Natural killer cell treated with Interleukin-12 subunit alpha and Interleukin-12 subunit beta and Interleukin-15 and Interleukin-18, amount 100 ng/mL, for 72 hours (primary cell): ENCODE measurements at regions not wholly inside any gene's neighbourhood (a gene's known extent, or its start where the extent isn't known, plus 50 kb on each side); places are given as distances from the start of the nearest gene placed in this dataset.
"Not testable (repeated sequence)": the region's sequence is repeated elsewhere in the genome, so short reads cannot be mapped to it uniquely, and the experiment has no call there.

ENCODE experiments used
- ATAC-seq, 2 donors: fragments of 150-1000 bp; cut with Tn5 transposase in 1 of 2; sonication (Bioruptor Pico), chemical (Tn5 transposase) in 1 of 2; 2 replicates each; pipeline ENCODE4 v1.10.0; 2021
- DNase-seq: peaks from one replicate; pipeline ENCODE4 v3.0.0; 2022; ENCODE audit warnings: low spot score
- H3K27ac Mint-ChIP-seq, 2 donors: 1 replicate in 1 of 2; 2 replicates in 1 of 2; pipeline ENCODE4 v1.8.0; 2022; ENCODE audit warnings: mixed read lengths in 2 of 2, mild to moderate bottlenecking in 1 of 2, moderate library complexity in 1 of 2
- H3K27me3 Mint-ChIP-seq, 2 donors: 1 replicate in 1 of 2; 2 replicates in 1 of 2; pipeline ENCODE4 v1.8.0; 2022; ENCODE audit warnings: mixed read lengths in 2 of 2
- H3K36me3 Mint-ChIP-seq: one replicate; pipeline ENCODE4 v1.8.0; 2022; ENCODE audit warnings: mixed read lengths
- H3K4me1 Mint-ChIP-seq, 2 donors: 1 replicate in 1 of 2; 2 replicates in 1 of 2; pipeline ENCODE4 v1.8.0; 2022; ENCODE audit warnings: low read depth in 2 of 2, mixed read lengths in 2 of 2, mild to moderate bottlenecking in 1 of 2
- H3K4me3 Mint-ChIP-seq: one replicate; pipeline ENCODE4 v1.8.0; 2022; ENCODE audit warnings: mixed read lengths
- H3K9me3 Mint-ChIP-seq: 2 replicates; pipeline ENCODE4 v1.8.0; 2022; ENCODE audit warnings: mixed read lengths

DNA sequence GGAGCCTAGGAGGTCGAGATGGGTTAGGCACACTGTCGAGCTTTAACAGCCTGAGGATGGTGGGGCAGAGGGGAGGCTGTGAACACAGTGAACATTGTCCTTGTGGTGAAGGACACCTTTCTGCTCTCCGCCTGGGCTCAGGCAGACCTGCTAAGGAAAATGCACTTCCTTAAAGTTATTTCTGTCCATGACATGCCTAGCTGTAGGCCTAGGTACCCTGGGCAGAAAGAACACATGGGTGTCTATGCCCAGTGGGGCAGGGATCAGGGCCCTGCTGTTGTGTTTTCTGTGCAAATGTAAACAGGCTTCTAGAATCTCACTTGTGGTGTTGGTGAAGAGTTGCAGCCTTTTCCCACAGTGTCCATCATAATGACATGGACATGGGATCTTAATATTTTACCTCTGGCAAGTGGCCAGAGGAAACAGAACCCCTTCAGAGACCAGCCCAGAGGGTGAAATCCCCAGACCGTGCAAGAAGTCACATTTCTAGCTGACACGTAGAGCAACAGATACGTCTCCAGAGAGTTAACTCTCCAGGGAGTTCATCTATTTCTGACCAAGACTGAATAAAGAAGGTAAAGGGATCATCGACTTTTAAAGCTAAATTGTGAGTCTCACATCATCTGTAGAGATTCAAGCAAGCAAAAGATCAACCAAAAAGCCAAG lies 79.2 kb downstream of the C9orf152 start:
- H3K36me3 Mint-ChIP-seq, result no peaks in the 10 kb centered on the region
- no peak overlapping the region for H3K4me3 Mint-ChIP-seq
- H3K27me3 Mint-ChIP-seq, result no peaks in the 10 kb centered on the region
- no peak overlapping the region for H3K27ac Mint-ChIP-seq
- ATAC-seq (no peak), DNase-seq (no peak)
- no peaks in the 10 kb centered on the region for H3K9me3 Mint-ChIP-seq
- H3K4me1 Mint-ChIP-seq, result peaks cover 15 to 17% of the 10 kb centered on the region in 2 donors

DNA sequence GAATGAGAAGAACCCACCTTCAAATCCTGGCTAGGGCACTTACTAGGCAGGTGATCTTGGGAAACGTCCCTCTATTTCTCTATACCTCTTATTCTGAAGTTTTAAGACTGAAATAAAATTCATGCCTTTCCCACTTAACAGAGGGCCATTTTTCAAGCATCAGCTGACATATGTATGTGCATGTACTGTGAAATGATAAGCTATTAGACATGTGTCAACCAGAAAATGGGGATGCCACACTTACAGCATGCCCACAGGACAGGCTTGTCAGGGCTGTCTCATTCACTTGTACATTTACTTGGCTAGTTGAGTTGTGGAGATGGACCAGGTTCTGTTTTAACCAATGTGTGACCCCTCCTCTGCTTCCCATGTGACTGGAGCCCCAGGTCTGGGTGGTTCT lies 78.5 kb downstream of the C9orf152 start:
- H3K9me3 Mint-ChIP-seq, result no peaks in the 10 kb centered on the region
- no peak overlapping the region for H3K4me3 Mint-ChIP-seq
- ATAC-seq (no peak), DNase-seq (no peak)
- H3K27ac Mint-ChIP-seq, result peak overlapping the region in 1 of 2 donors; percentile 15
- no peaks in the 10 kb centered on the region for H3K36me3 Mint-ChIP-seq
- peaks cover 15 to 17% of the 10 kb centered on the region in 2 donors for H3K4me1 Mint-ChIP-seq
- no peaks in the 10 kb centered on the region for H3K27me3 Mint-ChIP-seq

- H3K36me3 Mint-ChIP-seq, result no peaks in the 10 kb centered on the region
- H3K4me3 Mint-ChIP-seq, result no peak overlapping the region
- peak overlapping the region in 1 of 2 donors; percentile 15 for H3K27ac Mint-ChIP-seq
- H3K9me3 Mint-ChIP-seq, result no peaks in the 10 kb centered on the region
- no peak for DNase-seq
- peaks cover 15 to 17% of the 10 kb centered on the region in 2 donors for H3K4me1 Mint-ChIP-seq
- no peaks in the 10 kb centered on the region for H3K27me3 Mint-ChIP-seq
- ATAC-seq, result no peak
These were observed 77.7 kb downstream of the C9orf152 start for GRCh38 chr9:110130211-110130610.

DNA sequence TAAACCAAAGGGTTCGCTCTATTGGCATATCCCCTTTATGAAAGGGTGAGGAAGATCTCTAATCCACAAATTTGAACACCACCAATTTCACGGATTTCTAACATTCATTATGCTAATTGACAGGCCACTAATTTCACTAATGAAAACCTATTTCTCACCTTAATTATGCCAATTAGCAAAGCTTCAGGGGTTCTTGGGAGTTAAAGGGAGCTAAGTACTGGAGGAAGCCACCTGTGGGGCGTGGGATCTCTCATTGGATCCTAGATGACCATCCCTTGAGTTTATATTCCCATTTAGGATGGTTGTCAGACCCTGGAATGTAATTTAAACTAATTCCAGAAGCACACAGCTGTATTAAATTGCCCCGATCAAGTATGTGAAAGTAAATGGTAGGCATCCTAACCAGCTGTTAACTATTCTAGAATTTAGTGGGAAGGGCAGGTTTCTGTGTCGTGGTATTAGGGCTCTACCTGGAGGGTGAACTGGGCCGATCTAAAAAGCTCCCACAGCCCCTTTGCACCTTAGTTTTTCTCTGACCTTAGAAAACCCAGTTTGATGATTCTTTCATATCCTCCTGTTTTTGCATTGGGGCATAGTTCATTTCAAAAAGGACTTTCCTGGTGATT lies 77.1 kb downstream of the C9orf152 start:
- no peaks in the 10 kb centered on the region for H3K36me3 Mint-ChIP-seq
- no peaks in the 10 kb centered on the region for H3K9me3 Mint-ChIP-seq
- no peak overlapping the region for H3K27ac Mint-ChIP-seq
- DNase-seq (no peak), ATAC-seq (no peak)
- peaks cover 9 to 10% of the 10 kb centered on the region in 2 donors for H3K4me1 Mint-ChIP-seq
- H3K27me3 Mint-ChIP-seq, result no peaks in the 10 kb centered on the region
- H3K4me3 Mint-ChIP-seq, result no peak overlapping the region

GRCh38 chr9:110131499-110131898 lies 76.5 kb downstream of the C9orf152 start:
- H3K36me3 Mint-ChIP-seq, result no peaks in the 10 kb centered on the region
- no peak for DNase-seq
- peak overlapping the region in 1 of 2 donors; percentile 6 for H3K27ac Mint-ChIP-seq

DNA sequence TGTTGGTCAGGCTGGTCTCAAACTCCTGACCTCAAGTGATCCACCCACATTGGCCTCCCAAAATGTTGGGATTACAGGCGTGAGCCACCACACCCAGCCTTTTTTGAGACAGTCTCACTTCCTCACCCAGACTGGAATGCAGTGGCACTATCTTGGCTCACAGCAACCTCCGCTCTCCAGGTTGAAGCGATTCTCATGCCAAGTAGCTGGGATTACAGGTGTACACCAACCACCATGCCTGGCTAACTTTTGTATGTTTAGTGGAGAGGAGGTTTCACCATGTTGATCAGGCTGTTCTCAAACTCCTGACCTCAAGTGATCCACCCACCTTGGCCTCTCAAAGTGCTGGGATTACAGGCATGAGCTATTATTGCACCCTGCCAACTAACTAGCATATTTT lies 75.4 kb downstream of the C9orf152 start:
- ATAC-seq, H3K9me3 Mint-ChIP-seq, DNase-seq, H3K4me3 Mint-ChIP-seq, H3K27ac Mint-ChIP-seq, H3K4me1 Mint-ChIP-seq, H3K36me3 Mint-ChIP-seq, H3K27me3 Mint-ChIP-seq: not testable (repeated sequence)

More at GRCh38 chr9:110131499-110131898, 76.5 kb downstream of the C9orf152 start:
- no peaks in the 10 kb centered on the region for H3K9me3 Mint-ChIP-seq
- no peak for ATAC-seq
- H3K27me3 Mint-ChIP-seq, result no peaks in the 10 kb centered on the region
- H3K4me1 Mint-ChIP-seq, result peaks cover 4% of the 10 kb centered on the region in 2 donors
- H3K4me3 Mint-ChIP-seq, result no peak overlapping the region

- Mint-ChIP-seq H3K27me3 (no peaks in the 10 kb centered on the region), H3K4me3 (no peak overlapping the region), H3K9me3 (no peaks in the 10 kb centered on the region), H3K4me1 (no peaks in the 10 kb centered on the region), H3K36me3 (no peaks in the 10 kb centered on the region), H3K27ac (no peak overlapping the region)
- ATAC-seq (no peak), DNase-seq (no peak)
These were observed 74.9 kb downstream of the C9orf152 start for GRCh38 chr9:110133059-110133458.

DNA sequence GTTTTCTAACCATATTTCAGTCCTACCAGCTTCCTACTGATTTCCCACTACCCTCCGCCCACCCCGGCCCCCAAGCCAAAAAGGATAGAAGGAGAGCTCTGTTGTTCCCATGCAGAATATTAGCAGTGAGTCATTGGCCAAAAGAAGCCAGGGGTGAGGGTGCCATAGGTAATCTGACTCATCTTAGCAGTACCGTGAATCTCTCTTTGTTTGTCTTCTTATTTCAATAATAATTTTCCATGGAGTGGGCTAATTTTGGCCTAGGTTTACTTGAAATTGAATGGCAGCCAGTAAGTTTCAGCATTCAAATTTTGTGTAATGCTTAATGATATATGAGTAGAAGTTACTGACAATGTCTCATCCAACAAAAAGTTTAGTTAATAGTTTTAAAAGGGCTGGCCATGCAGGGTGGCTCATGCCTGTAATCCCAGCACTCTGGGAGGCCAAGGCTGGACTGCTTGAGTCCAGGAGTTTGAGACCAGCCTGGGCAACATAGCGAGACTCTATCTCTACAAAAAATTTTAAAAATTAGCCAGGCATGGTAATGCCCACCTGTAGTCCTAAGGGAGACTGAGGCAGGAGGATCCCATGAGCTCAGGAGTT lies 74.2 kb downstream of the C9orf152 start:
- H3K4me3 Mint-ChIP-seq, result no peak overlapping the region
- no peaks in the 10 kb centered on the region for H3K27me3 Mint-ChIP-seq
- no peaks in the 10 kb centered on the region for H3K9me3 Mint-ChIP-seq
- H3K27ac Mint-ChIP-seq, result no peak overlapping the region
- DNase-seq (no peak), ATAC-seq (no peak)
- no peaks in the 10 kb centered on the region for H3K4me1 Mint-ChIP-seq
- H3K36me3 Mint-ChIP-seq, result no peaks in the 10 kb centered on the region

GRCh38 chr9:110135846-110136245 lies 72.1 kb downstream of the C9orf152 start:
- H3K4me1 Mint-ChIP-seq, result no peaks in the 10 kb centered on the region
- H3K4me3 Mint-ChIP-seq, result no peak overlapping the region
- ATAC-seq, result no peak
- no peak overlapping the region for H3K27ac Mint-ChIP-seq
- no peaks in the 10 kb centered on the region for H3K9me3 Mint-ChIP-seq
- no peaks in the 10 kb centered on the region for H3K27me3 Mint-ChIP-seq
- no peaks in the 10 kb centered on the region for H3K36me3 Mint-ChIP-seq
- DNase-seq, result no peak

- no peak for DNase-seq
- Mint-ChIP-seq H3K27ac (no peak overlapping the region), H3K4me1 (no peaks in the 10 kb centered on the region), H3K36me3 (no peaks in the 10 kb centered on the region), H3K4me3 (no peak overlapping the region), H3K9me3 (no peaks in the 10 kb centered on the region), H3K27me3 (no peaks in the 10 kb centered on the region)
- no peak for ATAC-seq
These were observed 71.2 kb downstream of the C9orf152 start for GRCh38 chr9:110136802-110137201.

DNA sequence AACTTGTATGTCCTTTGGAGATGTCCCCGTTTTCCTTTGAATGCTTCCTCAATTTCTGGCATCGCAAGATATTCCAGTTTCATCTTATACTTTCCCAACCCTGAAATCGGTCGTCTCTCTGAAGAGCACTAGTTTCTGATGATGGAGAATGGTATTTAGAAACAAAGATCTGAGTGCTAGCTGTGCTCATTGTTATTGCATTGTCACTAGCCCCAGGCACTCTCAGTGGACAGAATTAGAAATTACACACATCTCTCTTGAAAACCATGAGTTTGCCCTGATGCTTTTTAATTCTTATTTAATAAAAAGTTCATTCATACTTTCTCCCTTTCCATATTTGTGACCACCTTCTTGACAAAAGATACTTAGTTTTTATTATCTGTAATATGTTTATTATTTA lies 67.7 kb downstream of the C9orf152 start:
- H3K9me3 Mint-ChIP-seq, result no peaks in the 10 kb centered on the region
- H3K4me1 Mint-ChIP-seq, result peaks cover 25 to 27% of the 10 kb centered on the region in 2 donors

DNA sequence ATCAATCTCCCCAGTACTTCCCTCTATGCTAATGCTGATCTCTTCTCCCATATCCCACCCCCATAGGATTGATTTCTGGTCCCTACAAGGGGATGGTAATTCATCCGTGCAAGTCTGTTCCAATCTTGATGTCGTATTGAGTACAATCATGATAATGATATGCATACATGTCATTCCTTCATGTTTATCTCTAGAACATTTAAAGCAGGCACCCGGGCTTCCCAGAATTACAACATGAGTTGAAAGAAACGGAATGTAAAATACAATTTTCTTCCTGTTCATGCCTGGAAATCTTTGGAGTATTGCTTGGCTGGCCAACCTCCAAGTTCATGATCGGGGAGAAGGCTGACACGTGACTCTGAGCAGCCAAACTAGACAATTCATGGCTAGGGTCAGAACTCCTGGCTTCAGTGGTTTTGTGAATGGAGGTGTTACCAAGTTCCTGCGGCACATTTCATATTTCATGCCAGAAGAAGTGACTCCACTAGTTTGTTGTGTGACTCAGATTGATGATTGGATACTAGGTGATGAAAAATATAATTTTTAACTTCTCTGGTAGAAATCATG lies 66.6 kb downstream of the C9orf152 start:
- Mint-ChIP-seq H3K36me3 (no peaks in the 10 kb centered on the region), H3K4me3 (no peak overlapping the region), H3K4me1 (peaks cover 25 to 30% of the 10 kb centered on the region in 2 donors), H3K27me3 (no peaks in the 10 kb centered on the region), H3K27ac (no peak overlapping the region), H3K9me3 (no peaks in the 10 kb centered on the region)
- ATAC-seq, result no peak
- no peak for DNase-seq

More for the DNA sequence above, 67.7 kb downstream of the C9orf152 start:
- Mint-ChIP-seq H3K27me3 (no peaks in the 10 kb centered on the region), H3K27ac (no peak overlapping the region), H3K36me3 (no peaks in the 10 kb centered on the region), H3K4me3 (no peak overlapping the region)
- no peak for DNase-seq
- ATAC-seq, result no peak

- ATAC-seq (no peak), DNase-seq (no peak)
- peak overlapping the region in 1 of 2 donors; percentile 66 for H3K27ac Mint-ChIP-seq
- H3K27me3 Mint-ChIP-seq, result no peaks in the 10 kb centered on the region
- H3K4me3 Mint-ChIP-seq, result peak overlapping the region; percentile 70
- peaks cover 25 to 35% of the 10 kb centered on the region in 2 donors for H3K4me1 Mint-ChIP-seq
- H3K36me3 Mint-ChIP-seq, result no peaks in the 10 kb centered on the region
- no peaks in the 10 kb centered on the region for H3K9me3 Mint-ChIP-seq
These were observed 65.7 kb downstream of the C9orf152 start for GRCh38 chr9:110142253-110142652.

DNA sequence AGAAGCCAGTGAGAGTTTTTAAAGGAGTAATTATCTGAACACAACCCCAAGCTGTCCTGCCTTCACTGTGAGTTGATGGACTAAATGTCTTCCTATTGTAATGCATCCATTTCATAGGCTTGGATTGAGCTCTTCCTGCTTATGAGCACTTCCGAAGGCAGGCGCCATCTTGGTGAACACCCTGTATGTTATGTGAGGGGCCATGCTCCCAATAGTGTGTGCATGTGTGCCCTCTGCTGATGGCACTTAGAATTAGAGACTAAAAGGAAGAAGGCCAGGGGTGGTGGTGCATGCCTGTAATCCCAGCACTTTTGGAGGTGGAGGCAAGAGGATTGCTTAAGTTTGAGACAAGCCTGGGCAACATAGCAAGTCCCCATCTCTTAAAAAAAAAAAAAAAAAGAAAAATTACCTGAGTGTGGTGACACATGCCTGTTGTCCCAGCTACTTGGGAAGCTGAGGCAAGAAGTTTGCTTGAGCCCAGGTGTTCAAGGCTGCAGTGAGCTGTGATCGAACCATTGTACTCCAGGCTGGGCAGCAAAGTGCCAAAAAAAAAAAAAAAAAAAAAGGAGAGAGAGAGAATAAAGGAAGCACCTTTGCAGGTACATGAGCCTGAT lies 65.0 kb downstream of the C9orf152 start:
- ATAC-seq, result no peak
- Mint-ChIP-seq H3K27ac (peak overlapping the region; percentile 38 to 66), H3K4me3 (peak overlapping the region; percentile 70), H3K27me3 (no peaks in the 10 kb centered on the region), H3K4me1 (peaks cover 27 to 39% of the 10 kb centered on the region in 2 donors), H3K9me3 (no peaks in the 10 kb centered on the region), H3K36me3 (no peaks in the 10 kb centered on the region)
- no peak for DNase-seq
